Activated CD8-positive, alpha-beta T cell treated with anti-CD3 and anti-CD28 coated beads for 36 hours (primary cell): ENCODE measurements at regions not wholly inside any gene's neighbourhood (a gene's known extent, or its start where the extent isn't known, plus 50 kb on each side); places are given as distances from the start of the nearest gene placed in this dataset.

Experiments
- ATAC-seq: fragments of 200-7000 bp; cut with Tn5 transposase; one replicate; pipeline ENCODE4 v1.10.0; 2021; ENCODE audit warnings: mild to moderate bottlenecking, moderate library complexity
- CTCF ChIA-PET: fragments of 350-600 bp; sonication (Branson Sonifier 250); formaldehyde crosslinking; loops from one replicate; lab custom pipeline; 2021; ENCODE audit warnings: antibody characterized with exemption; lab: Charles Lee
- POLR2A ChIA-PET: fragments of 350-600 bp; sonication (Branson Sonifier 250); formaldehyde crosslinking; loops from one replicate; lab custom pipeline; 2021; ENCODE audit warnings: antibody characterized with exemption; lab: Charles Lee
- DNase-seq: peaks from one replicate; pipeline ENCODE4 v3.0.0-alpha.2; 2020
- H3K27ac Mint-ChIP-seq: one replicate; pipeline ENCODE4 v1.8.0; 2021; ENCODE audit warnings: mild to moderate bottlenecking, mixed read lengths
- H3K27me3 Mint-ChIP-seq: one replicate; pipeline ENCODE4 v1.8.0; 2021; ENCODE audit warnings: mixed read lengths
- H3K36me3 Mint-ChIP-seq: one replicate; pipeline ENCODE4 v1.8.0; 2021; ENCODE audit warnings: low read depth, mixed read lengths
- H3K4me1 Mint-ChIP-seq: one replicate; pipeline ENCODE4 v1.8.0; 2021; ENCODE audit warnings: low read depth, mixed read lengths
- H3K4me3 Mint-ChIP-seq: one replicate; pipeline ENCODE4 v1.8.0; 2021; ENCODE audit warnings: mild to moderate bottlenecking, moderate library complexity, mixed read lengths
- H3K9me3 Mint-ChIP-seq: one replicate; pipeline ENCODE4 v1.8.0; 2021; ENCODE audit warnings: mixed read lengths
- CTCF ChIP-seq: fragments of 200-600 bp; IDR thresholded peaks from one replicate; pipeline ENCODE4 v1.8.0; 2022; ENCODE audit warnings: antibody characterized with exemption, mild to moderate bottlenecking
- intact Hi-C: fragments of 100-400 bp; cut with micrococcal nuclease; formaldehyde crosslinking; loops from one replicate; pipeline ENCODE4 v1.10.0; 2022

- CTCF ChIA-PET, result no interaction called here
- Mint-ChIP-seq H3K27ac (no peak overlapping the region), H3K4me3 (no peak overlapping the region)
Measured at GRCh38 chr9:99753436-99753835, 68.2 kb upstream of the NR4A3 start.

GRCh38 chr9:99760421-99760820 is 61.3 kb upstream of the NR4A3 start:
- intact Hi-C loops, result no loop called here
- TF ChIP-seq CTCF, result no peak
- no peak overlapping the region for H3K4me3 Mint-ChIP-seq
- no peaks in the 10 kb centered on the region for H3K36me3 Mint-ChIP-seq
- ChIA-PET POLR2A (no interaction called here), CTCF (no interaction called here)
- H3K4me1 Mint-ChIP-seq, result no peaks in the 10 kb centered on the region
- H3K27ac Mint-ChIP-seq, result no peak overlapping the region
- peaks cover 4% of the 10 kb centered on the region for H3K27me3 Mint-ChIP-seq
- peaks cover 2% of the 10 kb centered on the region for H3K9me3 Mint-ChIP-seq
- DNase-seq, result no peak
- no peak for ATAC-seq

More at GRCh38 chr9:99753436-99753835, 68.2 kb upstream of the NR4A3 start:
- H3K4me1 Mint-ChIP-seq, result no peaks in the 10 kb centered on the region
- DNase-seq (no peak), ATAC-seq (no peak)
- no peak for TF ChIP-seq CTCF
- intact Hi-C loops, result no loop called here
- no peaks in the 10 kb centered on the region for H3K36me3 Mint-ChIP-seq
- POLR2A ChIA-PET, result no interaction called here
- no peaks in the 10 kb centered on the region for H3K27me3 Mint-ChIP-seq
- H3K9me3 Mint-ChIP-seq, result no peaks in the 10 kb centered on the region

- CTCF ChIA-PET, result no interaction called here
- POLR2A ChIA-PET, result no interaction called here
- Mint-ChIP-seq H3K9me3 (peaks cover 2% of the 10 kb centered on the region), H3K27ac (no peak overlapping the region), H3K27me3 (peaks cover 7% of the 10 kb centered on the region), H3K36me3 (no peaks in the 10 kb centered on the region), H3K4me1 (no peaks in the 10 kb centered on the region), H3K4me3 (no peak overlapping the region)
- no peak for TF ChIP-seq CTCF
- ATAC-seq (peak; percentile 93), DNase-seq (no peak)
- intact Hi-C loops, result no loop called here
Measured at GRCh38 chr9:99762470-99762869, 59.2 kb upstream of the NR4A3 start.
